ENCODE measurements at regions not wholly inside any gene's neighbourhood (a gene's known extent, or its start where the extent isn't known, plus 50 kb on each side); places are given as distances from the start of the nearest gene placed in this dataset.

DNA sequence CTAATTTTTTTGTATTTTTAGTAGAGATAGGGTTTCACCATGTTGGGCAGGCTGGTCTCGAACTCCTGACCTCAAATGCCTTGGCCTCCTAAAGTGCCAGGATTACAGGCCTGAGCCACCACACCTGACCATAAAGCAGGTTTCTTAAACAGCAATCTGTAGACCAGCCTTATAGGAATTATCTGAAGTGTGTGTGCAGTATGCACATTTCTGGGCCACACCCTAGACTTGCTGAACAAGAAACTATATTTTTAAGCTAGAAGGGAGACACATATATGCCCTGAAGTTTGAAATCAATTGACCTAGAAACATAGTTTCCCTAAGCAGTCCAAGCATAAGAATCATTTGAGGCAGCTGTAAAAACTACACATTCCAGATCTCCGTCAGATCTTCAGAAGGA is 805.7 kb downstream of the TUSC7 start:
- no peaks in the 10 kb centered on the region for H3K9me3 ChIP-seq (ENCODE audit: control insufficient read depth, low read length, poor library complexity, severe bottlenecking)
- no peak overlapping the region for H3K4me3 Mint-ChIP-seq
- no peaks in the 10 kb centered on the region for H3K36me3 Mint-ChIP-seq (ENCODE audit: low read depth)
- H3K27me3 Mint-ChIP-seq = no peaks in the 10 kb centered on the region
- no peak for ATAC-seq
- no peaks in the 10 kb centered on the region for H3K4me1 Mint-ChIP-seq
- H3K27ac Mint-ChIP-seq = no peak overlapping the region
- no peak for DNase-seq

DNA sequence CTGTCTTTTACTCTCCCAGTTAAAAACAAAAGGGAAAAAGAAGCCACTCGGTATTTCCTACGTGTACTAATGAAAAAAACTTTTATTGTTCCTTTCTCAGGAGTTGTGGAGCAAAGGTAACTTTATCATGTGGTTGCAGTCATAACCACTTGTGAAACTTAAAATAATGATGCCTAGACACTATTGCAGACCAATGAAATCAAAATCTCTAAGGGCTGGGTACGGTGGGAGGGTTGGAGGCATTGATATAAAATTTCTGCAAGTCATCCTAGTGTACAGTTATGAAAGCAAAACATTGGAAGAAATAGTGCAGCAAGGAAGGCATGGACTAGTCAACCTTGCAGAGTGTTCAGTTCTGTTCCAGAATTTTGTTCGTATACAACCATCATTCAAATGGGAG is 808.8 kb downstream of the TUSC7 start:
- Mint-ChIP-seq H3K27ac (no peak overlapping the region), H3K4me1 (no peaks in the 10 kb centered on the region), H3K36me3 (ENCODE audit: low read depth) (no peaks in the 10 kb centered on the region), H3K27me3 (no peaks in the 10 kb centered on the region), H3K4me3 (no peak overlapping the region)
- no peaks in the 10 kb centered on the region for H3K9me3 ChIP-seq (ENCODE audit: control insufficient read depth, low read length, poor library complexity, severe bottlenecking)
- no peak for DNase-seq
- no peak for ATAC-seq

- ATAC-seq (no peak), DNase-seq (no peak)
- Mint-ChIP-seq H3K36me3 (ENCODE audit: low read depth) (no peaks in the 10 kb centered on the region), H3K27me3 (no peaks in the 10 kb centered on the region), H3K27ac (no peak overlapping the region), H3K4me3 (no peak overlapping the region), H3K4me1 (no peaks in the 10 kb centered on the region)
- H3K9me3 ChIP-seq (ENCODE audit: control insufficient read depth, low read length, poor library complexity, severe bottlenecking) = no peaks in the 10 kb centered on the region
Measured at GRCh38 chr3:117519776-117520175, 810.2 kb downstream of the TUSC7 start.

DNA sequence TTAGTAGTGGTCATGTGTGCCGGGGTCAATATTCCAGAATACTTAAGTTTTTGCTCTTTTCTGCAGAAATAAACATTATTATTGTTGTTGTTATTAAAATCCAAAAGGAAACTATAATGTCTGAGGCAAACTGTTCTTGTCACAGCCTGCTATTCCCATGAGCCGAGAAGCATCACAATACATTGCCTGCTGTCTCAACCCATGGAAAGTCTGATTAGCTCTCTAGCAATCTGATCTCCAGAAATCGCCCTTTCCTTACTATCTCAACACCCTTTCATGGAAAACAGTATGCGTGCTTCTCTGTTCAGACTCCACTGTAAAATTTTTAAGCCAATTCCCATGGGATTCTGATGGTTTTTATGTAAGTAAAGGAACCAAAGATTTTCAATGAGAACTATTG is 811.0 kb downstream of the TUSC7 start:
- no peak overlapping the region for H3K4me3 Mint-ChIP-seq

GRCh38 chr3:117523418-117523817 is 813.8 kb downstream of the TUSC7 start:
- no peaks in the 10 kb centered on the region for H3K4me1 Mint-ChIP-seq
- ATAC-seq (no peak), DNase-seq (no peak)
- H3K36me3 Mint-ChIP-seq (ENCODE audit: low read depth) = no peaks in the 10 kb centered on the region
- H3K27ac Mint-ChIP-seq = no peak overlapping the region
- no peak overlapping the region for H3K4me3 Mint-ChIP-seq
- no peaks in the 10 kb centered on the region for H3K9me3 ChIP-seq (ENCODE audit: control insufficient read depth, low read length, poor library complexity, severe bottlenecking)
- H3K27me3 Mint-ChIP-seq = no peaks in the 10 kb centered on the region

More for the DNA sequence above, 811.0 kb downstream of the TUSC7 start:
- no peaks in the 10 kb centered on the region for H3K36me3 Mint-ChIP-seq (ENCODE audit: low read depth)
- H3K4me1 Mint-ChIP-seq = no peaks in the 10 kb centered on the region
- H3K27me3 Mint-ChIP-seq = no peaks in the 10 kb centered on the region
- H3K27ac Mint-ChIP-seq = no peak overlapping the region
- H3K9me3 ChIP-seq (ENCODE audit: control insufficient read depth, low read length, poor library complexity, severe bottlenecking) = no peaks in the 10 kb centered on the region
- ATAC-seq (no peak), DNase-seq (no peak)

GRCh38 chr3:117524890-117525289 is 815.3 kb downstream of the TUSC7 start:
- H3K36me3 Mint-ChIP-seq (ENCODE audit: low read depth) = no peaks in the 10 kb centered on the region

GRCh38 chr3:117526470-117527079 is 817.0 kb downstream of the TUSC7 start:
- Mint-ChIP-seq H3K36me3 (ENCODE audit: low read depth) (no peaks in the 10 kb centered on the region), H3K27ac (no peak overlapping the region), H3K27me3 (no peaks in the 10 kb centered on the region), H3K4me1 (no peaks in the 10 kb centered on the region), H3K4me3 (no peak overlapping the region)
- DNase-seq (no peak), ATAC-seq (no peak)
- no peaks in the 10 kb centered on the region for H3K9me3 ChIP-seq (ENCODE audit: control insufficient read depth, low read length, poor library complexity, severe bottlenecking)

More at GRCh38 chr3:117524890-117525289, 815.3 kb downstream of the TUSC7 start:
- H3K9me3 ChIP-seq (ENCODE audit: control insufficient read depth, low read length, poor library complexity, severe bottlenecking) = no peaks in the 10 kb centered on the region
- Mint-ChIP-seq H3K27ac (no peak overlapping the region), H3K27me3 (no peaks in the 10 kb centered on the region), H3K4me1 (no peaks in the 10 kb centered on the region), H3K4me3 (no peak overlapping the region)
- no peak for DNase-seq
- ATAC-seq = no peak

DNA sequence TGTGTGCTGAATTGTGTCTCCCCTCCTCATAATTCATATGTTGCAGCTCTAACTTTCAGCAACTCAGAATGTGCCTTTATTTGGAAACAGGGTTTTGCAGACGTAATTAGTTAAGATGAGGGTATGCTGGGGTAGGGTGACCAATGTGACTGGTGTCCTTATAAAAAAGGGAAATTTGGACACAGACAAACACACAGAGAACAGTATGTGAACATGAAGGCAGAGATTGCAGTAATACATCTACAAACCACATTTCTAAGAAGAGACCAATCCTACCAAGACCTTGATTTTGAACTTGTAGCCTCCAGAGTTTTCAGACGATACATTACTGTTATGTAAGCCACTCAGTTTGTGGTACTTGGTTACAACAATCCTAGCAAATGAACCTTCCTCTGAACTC is 817.8 kb downstream of the TUSC7 start:
- DNase-seq = no peak
- no peak overlapping the region for H3K4me3 Mint-ChIP-seq
- H3K27ac Mint-ChIP-seq = no peak overlapping the region
- H3K9me3 ChIP-seq (ENCODE audit: control insufficient read depth, low read length, poor library complexity, severe bottlenecking) = no peaks in the 10 kb centered on the region
- no peaks in the 10 kb centered on the region for H3K27me3 Mint-ChIP-seq
- no peaks in the 10 kb centered on the region for H3K4me1 Mint-ChIP-seq
- H3K36me3 Mint-ChIP-seq (ENCODE audit: low read depth) = no peaks in the 10 kb centered on the region
- no peak for ATAC-seq

DNA sequence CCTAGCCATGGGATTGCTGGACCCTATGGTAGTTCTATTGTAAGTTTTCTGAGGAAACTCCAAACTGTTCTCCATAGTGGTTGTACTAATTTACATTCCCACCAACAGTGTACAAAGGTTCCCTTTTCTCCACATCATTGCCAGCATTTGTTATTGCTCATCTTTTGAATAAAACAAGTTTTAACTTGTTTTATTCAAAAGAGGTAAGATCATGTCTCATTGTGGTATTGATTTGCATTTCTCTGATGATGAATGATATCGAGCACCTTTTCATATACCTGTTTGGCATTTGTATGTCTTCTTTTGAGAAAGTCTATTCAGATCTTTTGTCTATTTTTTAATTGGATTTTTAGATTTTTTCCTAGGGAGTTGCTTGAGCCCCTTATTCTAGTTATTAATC is 819.1 kb downstream of the TUSC7 start:
- Mint-ChIP-seq H3K27me3 (no peaks in the 10 kb centered on the region), H3K4me1 (no peaks in the 10 kb centered on the region), H3K27ac (no peak overlapping the region), H3K4me3 (no peak overlapping the region), H3K36me3 (ENCODE audit: low read depth) (no peaks in the 10 kb centered on the region)
- no peaks in the 10 kb centered on the region for H3K9me3 ChIP-seq (ENCODE audit: control insufficient read depth, low read length, poor library complexity, severe bottlenecking)
- no peak for ATAC-seq
- DNase-seq = no peak

GRCh38 chr3:117531078-117531767 is 821.6 kb downstream of the TUSC7 start:
- Mint-ChIP-seq H3K4me3 (no peak overlapping the region), H3K36me3 (ENCODE audit: low read depth) (no peaks in the 10 kb centered on the region), H3K4me1 (no peaks in the 10 kb centered on the region), H3K27ac (no peak overlapping the region), H3K27me3 (no peaks in the 10 kb centered on the region)
- H3K9me3 ChIP-seq (ENCODE audit: control insufficient read depth, low read length, poor library complexity, severe bottlenecking) = no peaks in the 10 kb centered on the region
- ATAC-seq (no peak), DNase-seq (no peak)

- Mint-ChIP-seq H3K4me1 (no peaks in the 10 kb centered on the region), H3K27me3 (no peaks in the 10 kb centered on the region), H3K4me3 (no peak overlapping the region), H3K27ac (no peak overlapping the region), H3K36me3 (ENCODE audit: low read depth) (no peaks in the 10 kb centered on the region)
- no peaks in the 10 kb centered on the region for H3K9me3 ChIP-seq (ENCODE audit: control insufficient read depth, low read length, poor library complexity, severe bottlenecking)
- DNase-seq (no peak), ATAC-seq (no peak)
Measured at GRCh38 chr3:117532268-117532667, 822.7 kb downstream of the TUSC7 start.

GRCh38 chr3:117534138-117534537 is 824.6 kb downstream of the TUSC7 start:
- Mint-ChIP-seq H3K4me3 (no peak overlapping the region), H3K27ac (no peak overlapping the region), H3K36me3 (ENCODE audit: low read depth) (no peaks in the 10 kb centered on the region), H3K4me1 (no peaks in the 10 kb centered on the region), H3K27me3 (no peaks in the 10 kb centered on the region)
- DNase-seq (no peak), ATAC-seq (no peak)
- H3K9me3 ChIP-seq (ENCODE audit: control insufficient read depth, low read length, poor library complexity, severe bottlenecking) = no peaks in the 10 kb centered on the region

GRCh38 chr3:117536006-117536405 is 826.4 kb downstream of the TUSC7 start:
- H3K9me3 ChIP-seq (ENCODE audit: control insufficient read depth, low read length, poor library complexity, severe bottlenecking) = no peaks in the 10 kb centered on the region
- no peak overlapping the region for H3K27ac Mint-ChIP-seq
- no peaks in the 10 kb centered on the region for H3K36me3 Mint-ChIP-seq (ENCODE audit: low read depth)
- no peaks in the 10 kb centered on the region for H3K27me3 Mint-ChIP-seq
- DNase-seq (no peak), ATAC-seq (no peak)
- no peaks in the 10 kb centered on the region for H3K4me1 Mint-ChIP-seq
- H3K4me3 Mint-ChIP-seq = no peak overlapping the region

- Mint-ChIP-seq H3K4me3 (no peak overlapping the region), H3K4me1 (no peaks in the 10 kb centered on the region), H3K27me3 (no peaks in the 10 kb centered on the region), H3K27ac (no peak overlapping the region), H3K36me3 (ENCODE audit: low read depth) (no peaks in the 10 kb centered on the region)
- DNase-seq = no peak
- H3K9me3 ChIP-seq (ENCODE audit: control insufficient read depth, low read length, poor library complexity, severe bottlenecking) = no peaks in the 10 kb centered on the region
- ATAC-seq = no peak
Measured at GRCh38 chr3:117537949-117538348, 828.4 kb downstream of the TUSC7 start.
